ENCODE measurements at regions not wholly inside any gene's neighbourhood (a gene's known extent, or its start where the extent isn't known, plus 50 kb on each side); places are given as distances from the start of the nearest gene placed in this dataset.

GRCh38 chr3:17938313-17938712 is 195.9 kb upstream of the TBC1D5 start:
- H3F3A ChIP-seq (replicated peaks; ENCODE audit: low read depth): no peaks in the 10 kb centered on the region
- no peak for DNase-seq (ENCODE audit: low spot score)
- H3K4me1 ChIP-seq (ENCODE audit: insufficient read depth): no peaks in the 10 kb centered on the region
- no peaks in the 10 kb centered on the region for H3K9me2 ChIP-seq (ENCODE audit: insufficient read depth)
- 0 out of 2 replicates have a peak overlapping the region, but pooled peaks have one; percentile 21 for H3K27ac ChIP-seq (ENCODE audit: low read depth)
- Mint-ChIP-seq H3K4me1 (no peaks in the 10 kb centered on the region), H3K27ac (no peak overlapping the region), H3K4me3 (no peak overlapping the region), H3K27me3 (ENCODE audit: insufficient read depth, low read depth, poor library complexity) (no peaks in the 10 kb centered on the region), H3K36me3 (ENCODE audit: low read depth) (no peaks in the 10 kb centered on the region), H3K9me3 (no peaks in the 10 kb centered on the region)
- no peak overlapping the region for H3K4me3 ChIP-seq
- H3K27me3 ChIP-seq (ENCODE audit: insufficient read depth): no peaks in the 10 kb centered on the region
- ATAC-seq: no peak
- no peaks in the 10 kb centered on the region; the same call in 1 of the 2 replicates for H4K20me1 ChIP-seq (replicated peaks; ENCODE audit: insufficient read depth)
- no peak overlapping the region for H3K4me2 ChIP-seq
- no peak overlapping the region for H2AFZ ChIP-seq
- no peaks in the 10 kb centered on the region for H3K79me2 ChIP-seq (replicated peaks; ENCODE audit: insufficient read depth)
- no peaks in the 10 kb centered on the region for H3K36me3 ChIP-seq (ENCODE audit: insufficient read depth)
- no peak for TF ChIP-seq ZNF331 (CRISPR knock-in tag; IDR thresholded peaks at IDR 0.05; ENCODE audit: low read depth)
- no peak for TF ChIP-seq EZH2phosphoT487 (IDR thresholded peaks at IDR 0.05; ENCODE audit: unreplicated experiment)
- TF ChIP-seq ZNF462 (CRISPR knock-in tag; IDR thresholded peaks at IDR 0.05): no peak
- TF ChIP-seq CTCF (conservative IDR thresholded peaks at IDR 0.05; ENCODE audit: low read depth in 2 of 2): no peak
- no peak for TF ChIP-seq REST (IDR thresholded peaks at IDR 0.05; ENCODE audit: unreplicated experiment)
- no peak for TF ChIP-seq EZH2 (IDR thresholded peaks at IDR 0.05; ENCODE audit: low read depth, unreplicated experiment)
- TF ChIP-seq CREB1 (CRISPR knock-in tag; IDR thresholded peaks at IDR 0.05; ENCODE audit: low read depth): no peak
- TF ChIP-seq ETS1 (IDR thresholded peaks at IDR 0.05): no peak
- no peak for TF ChIP-seq NANOG (IDR thresholded peaks at IDR 0.05; ENCODE audit: borderline replicate concordance)
- no peak for TF ChIP-seq STAT1 (IDR thresholded peaks at IDR 0.05; ENCODE audit: unreplicated experiment)
- TF ChIP-seq ZNF114 (CRISPR knock-in tag; IDR thresholded peaks at IDR 0.05): no peak
- no peak for TF ChIP-seq JUNB (IDR thresholded peaks at IDR 0.05; ENCODE audit: unreplicated experiment)
- no peak for TF ChIP-seq POLR2AphosphoS5 (IDR thresholded peaks at IDR 0.05; ENCODE audit: low read depth)
